ENCODE measurements at regions not wholly inside any gene's neighbourhood (a gene's known extent, or its start where the extent isn't known, plus 50 kb on each side); places are given as distances from the start of the nearest gene placed in this dataset.

DNA sequence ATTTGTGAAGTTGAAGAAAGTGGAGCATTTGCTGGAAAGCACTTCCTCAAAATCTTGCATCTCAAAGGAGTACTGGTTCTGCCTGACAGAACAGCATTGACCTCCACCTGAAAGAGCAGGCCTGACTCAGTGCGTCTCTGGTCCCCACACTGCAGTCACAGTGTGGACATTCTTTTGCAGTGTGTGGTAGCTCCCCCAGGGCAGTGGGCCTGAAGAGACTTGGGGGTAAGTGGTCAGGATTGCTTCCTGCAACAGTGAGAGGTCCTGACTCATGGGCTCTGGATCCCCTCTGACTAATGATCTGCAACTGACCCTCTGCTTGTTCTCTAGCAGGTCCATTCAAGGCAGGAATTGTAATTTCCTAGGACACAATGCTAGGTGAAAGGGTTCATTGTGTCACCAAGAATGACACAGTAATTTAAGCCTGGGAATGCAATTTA is 204.9 kb upstream of the KCNJ16 start:
- ATAC-seq (ENCODE audit: insufficient number of reproducible peaks, low FRiP score, low read depth) (no peak), DNase-seq (ENCODE audit: low spot score) (no peak)
- Histone ChIP-seq H3K4me3 (no peak overlapping the region), H3K4me1 (ENCODE audit: control insufficient read depth in 1 of 2, low read depth in 2 of 2) (no peaks in the 10 kb centered on the region), H3K27me3 (replicated peaks; ENCODE audit: insufficient read depth) (no peaks in the 10 kb centered on the region), H3K27ac (no peak overlapping the region), H3K9me3 (no peaks in the 10 kb centered on the region), H3K36me3 (no peaks in the 10 kb centered on the region)
- TF ChIP-seq CTCF (IDR thresholded peaks at IDR 0.05), result no peak

- DNase-seq (ENCODE audit: low spot score) (no peak), ATAC-seq (ENCODE audit: insufficient number of reproducible peaks, low FRiP score, low read depth) (no peak)
- TF ChIP-seq CTCF (IDR thresholded peaks at IDR 0.05), result no peak
- Histone ChIP-seq H3K9me3 (no peaks in the 10 kb centered on the region), H3K4me3 (no peak overlapping the region), H3K36me3 (no peaks in the 10 kb centered on the region), H3K27ac (no peak overlapping the region), H3K27me3 (replicated peaks; ENCODE audit: insufficient read depth) (no peaks in the 10 kb centered on the region), H3K4me1 (ENCODE audit: control insufficient read depth in 1 of 2, low read depth in 2 of 2) (no peaks in the 10 kb centered on the region)
These were observed 204.2 kb upstream of the KCNJ16 start for GRCh38 chr17:69870751-69871199.

- Histone ChIP-seq H3K27ac (no peak overlapping the region), H3K4me1 (ENCODE audit: control insufficient read depth in 1 of 2, low read depth in 2 of 2) (no peaks in the 10 kb centered on the region), H3K4me3 (no peak overlapping the region), H3K9me3 (no peaks in the 10 kb centered on the region), H3K27me3 (replicated peaks; ENCODE audit: insufficient read depth) (no peaks in the 10 kb centered on the region), H3K36me3 (no peaks in the 10 kb centered on the region)
- no peak for TF ChIP-seq CTCF (IDR thresholded peaks at IDR 0.05)
- ATAC-seq (ENCODE audit: insufficient number of reproducible peaks, low FRiP score, low read depth), result no peak
- no peak for DNase-seq (ENCODE audit: low spot score)
These were observed 203.7 kb upstream of the KCNJ16 start for GRCh38 chr17:69871318-69871717.

- no peak for ATAC-seq (ENCODE audit: insufficient number of reproducible peaks, low FRiP score, low read depth)
- H3K9me3 ChIP-seq, result no peaks in the 10 kb centered on the region
- H3K4me3 ChIP-seq, result no peak overlapping the region
- TF ChIP-seq CTCF (IDR thresholded peaks at IDR 0.05), result no peak
- H3K36me3 ChIP-seq, result no peaks in the 10 kb centered on the region
- H3K27me3 ChIP-seq (replicated peaks; ENCODE audit: insufficient read depth), result no peaks in the 10 kb centered on the region
- no peak overlapping the region for H3K27ac ChIP-seq
- DNase-seq (ENCODE audit: low spot score), result no peak
- no peaks in the 10 kb centered on the region for H3K4me1 ChIP-seq (ENCODE audit: control insufficient read depth in 1 of 2, low read depth in 2 of 2)
These were observed 202.3 kb upstream of the KCNJ16 start for GRCh38 chr17:69872675-69873262.

- ATAC-seq (ENCODE audit: insufficient number of reproducible peaks, low FRiP score, low read depth), result no peak
- no peaks in the 10 kb centered on the region for H3K36me3 ChIP-seq
These were observed 200.8 kb upstream of the KCNJ16 start for GRCh38 chr17:69874175-69874670.

More at GRCh38 chr17:69874175-69874670, 200.8 kb upstream of the KCNJ16 start:
- no peak overlapping the region for H3K27ac ChIP-seq
- no peak overlapping the region for H3K4me3 ChIP-seq
- H3K27me3 ChIP-seq (replicated peaks; ENCODE audit: insufficient read depth), result no peaks in the 10 kb centered on the region
- no peaks in the 10 kb centered on the region for H3K4me1 ChIP-seq (ENCODE audit: control insufficient read depth in 1 of 2, low read depth in 2 of 2)
- no peak for DNase-seq (ENCODE audit: low spot score)
- no peaks in the 10 kb centered on the region for H3K9me3 ChIP-seq
- TF ChIP-seq CTCF (IDR thresholded peaks at IDR 0.05), result no peak

All from thoracic aorta (tissue), 2 donors.